OCI-LY7 (cell line): ENCODE measurements at regions not wholly inside any gene's neighbourhood (a gene's known extent, or its start where the extent isn't known, plus 50 kb on each side); places are given as distances from the start of the nearest gene placed in this dataset.

Source experiments
- BruUV-seq: library from RNA; stranded (reverse); fragments of 400-500 nt; replicated peaks from 2 replicates; lab custom pipeline; 2021; lab: Mats Ljungman, UMichigan
- CTCF ChIA-PET: fragments of 300-600 bp; sonication (Branson Sonifier 250); formaldehyde crosslinking; loops from one replicate; lab custom pipeline; 2022; ENCODE audit warnings: antibody characterized with exemption; ENCODE audit not compliant: unreplicated experiment; lab: Charles Lee
- POLR2A ChIA-PET: fragments of 300-600 bp; sonication (Branson Sonifier 250); formaldehyde crosslinking; loops from one replicate; lab custom pipeline; 2022; ENCODE audit warnings: antibody characterized with exemption; lab: Charles Lee
- DNase-seq: peaks from one replicate; pipeline ENCODE4 v3.0.0-alpha.2; 2015; ENCODE audit warnings: low spot score
- H2AFZ ChIP-seq: fragments of 200-600 bp; sonication (generic), shearing (Covaris generic); 2 replicates; pipeline ENCODE4 v1.6.1; 2014; ENCODE audit warnings: mild to moderate bottlenecking, antibody characterized with exemption, low read length, moderate library complexity
- H3K27ac ChIP-seq: fragments of 200-600 bp; sonication (generic); 2 replicates; pipeline ENCODE4 v1.5.1; 2014; ENCODE audit warnings: mixed run types, low read depth, mild to moderate bottlenecking, moderate library complexity, low read length, inconsistent platforms; ENCODE audit not compliant: poor library complexity, severe bottlenecking
- H3K36me3 ChIP-seq: fragments of 200-600 bp; sonication (generic); 2 replicates; pipeline ENCODE4 v1.6.1; 2014; ENCODE audit warnings: mild to moderate bottlenecking, antibody characterized with exemption, low read length, moderate library complexity, mixed read lengths; ENCODE audit not compliant: insufficient read depth
- H3K4me1 ChIP-seq: fragments of 200-600 bp; sonication (generic); 2 replicates; pipeline ENCODE4 v1.5.1; 2014; ENCODE audit warnings: mild to moderate bottlenecking, low read length; ENCODE audit not compliant: insufficient read depth, poor library complexity, severe bottlenecking
- H3K4me2 ChIP-seq: fragments of 200-600 bp; sonication (generic); 2 replicates; pipeline ENCODE4 v1.6.1; 2014; ENCODE audit warnings: mild to moderate bottlenecking, low read length
- H3K4me3 ChIP-seq: fragments of 200-600 bp; sonication (generic); 2 replicates; pipeline ENCODE4 v1.5.1; 2014; ENCODE audit warnings: mild to moderate bottlenecking, low read depth, low read length; ENCODE audit not compliant: poor library complexity, severe bottlenecking
- H3K79me2 ChIP-seq: fragments of 200-600 bp; sonication (generic); 2 replicates; pipeline ENCODE4 v1.6.1; 2016; ENCODE audit warnings: low read depth, mild to moderate bottlenecking, low read length, moderate library complexity, mixed read lengths; ENCODE audit not compliant: insufficient read depth
- H3K9me2 ChIP-seq: fragments of 200-600 bp; sonication (generic); 2 replicates; pipeline ENCODE4 v1.6.1; 2016; ENCODE audit warnings: mild to moderate bottlenecking, low read length, mixed read lengths; ENCODE audit not compliant: insufficient read depth
- H3K9me3 ChIP-seq: fragments of 200-600 bp; sonication (generic); 2 replicates; pipeline ENCODE4 v1.6.1; 2014; ENCODE audit warnings: mild to moderate bottlenecking, mixed run types, low read length, mixed read lengths
- H4K20me1 ChIP-seq: fragments of 200-600 bp; sonication (generic); 2 replicates; pipeline ENCODE4 v1.6.1; 2014; ENCODE audit warnings: mild to moderate bottlenecking, antibody characterized with exemption, low read length, moderate library complexity, mixed read lengths; ENCODE audit not compliant: insufficient read depth
- CTCF ChIP-seq: fragments of 200-600 bp; sonication (generic); conservative IDR thresholded peaks from 2 replicates; pipeline ENCODE4 v1.5.1; 2014; ENCODE audit warnings: mild to moderate bottlenecking, antibody characterized with exemption, low read length, moderate library complexity, mixed read lengths
- EZH2phosphoT487 ChIP-seq: fragments of 200-600 bp; sonication (generic); IDR thresholded peaks from 2 replicates; pipeline ENCODE4 v1.6.1; 2018; ENCODE audit warnings: low read depth, borderline replicate concordance, mild to moderate bottlenecking, mixed run types, antibody characterized with exemption, low read length, moderate library complexity, mixed read lengths
- intact Hi-C: fragments of 100-400 bp; cut with micrococcal nuclease; formaldehyde crosslinking; loops from one replicate; pipeline ENCODE4 v1.10.0; 2022; ENCODE audit not compliant: unreplicated experiment

- ChIA-PET POLR2A (interaction anchor here (0.7 kb wide), 1 partner anchor 23 kb away, joined by 4 read pairs; no protein-coding TSS in a partner anchor), CTCF (no interaction called here)
- H4K20me1 ChIP-seq, result no peaks in the 10 kb centered on the region
- no peak for DNase-seq
- H3K27ac ChIP-seq, result no peak overlapping the region
- intact Hi-C loops, result no loop called here
- TF ChIP-seq EZH2phosphoT487, result no peak
- TF ChIP-seq CTCF, result no peak
- H3K4me3 ChIP-seq, result no peak overlapping the region
- no peak overlapping the region for H2AFZ ChIP-seq
- no peaks in the 10 kb centered on the region for H3K9me2 ChIP-seq
- no peaks in the 10 kb centered on the region for H3K79me2 ChIP-seq
- H3K9me3 ChIP-seq, result no peaks in the 10 kb centered on the region
- BruUV-seq, result no TSS peak
- no peak overlapping the region for H3K4me2 ChIP-seq
- no peaks in the 10 kb centered on the region for H3K4me1 ChIP-seq
- H3K36me3 ChIP-seq, result no peaks in the 10 kb centered on the region
Measured at GRCh38 chr1:90513956-90514355, 203.1 kb downstream of the BARHL2 start.

GRCh38 chr1:90512441-90512840, 204.7 kb downstream of the BARHL2 start:
- intact Hi-C loops, result no loop called here
- Histone ChIP-seq H3K36me3 (no peaks in the 10 kb centered on the region), H2AFZ (no peak overlapping the region), H3K4me2 (no peak overlapping the region), H3K4me1 (no peaks in the 10 kb centered on the region), H4K20me1 (no peaks in the 10 kb centered on the region), H3K9me3 (no peaks in the 10 kb centered on the region), H3K9me2 (no peaks in the 10 kb centered on the region), H3K79me2 (no peaks in the 10 kb centered on the region), H3K27ac (no peak overlapping the region), H3K4me3 (no peak overlapping the region)
- CTCF ChIA-PET, result no interaction called here
- POLR2A ChIA-PET, result no interaction called here
- TF ChIP-seq EZH2phosphoT487, result no peak
- TF ChIP-seq CTCF, result no peak
- no TSS peak for BruUV-seq
- no peak for DNase-seq

GRCh38 chr1:90510143-90510542, 207.0 kb downstream of the BARHL2 start:
- no peak overlapping the region for H3K27ac ChIP-seq
- no peaks in the 10 kb centered on the region for H3K36me3 ChIP-seq
- no peak for DNase-seq
- H3K9me3 ChIP-seq, result no peaks in the 10 kb centered on the region
- ChIA-PET CTCF (no interaction called here), POLR2A (no interaction called here)
- no peak overlapping the region for H2AFZ ChIP-seq
- no peaks in the 10 kb centered on the region for H3K9me2 ChIP-seq
- no peaks in the 10 kb centered on the region for H3K79me2 ChIP-seq
- no peak overlapping the region for H3K4me2 ChIP-seq
- no TSS peak for BruUV-seq
- TF ChIP-seq EZH2phosphoT487 (no peak), CTCF (no peak)
- H3K4me1 ChIP-seq, result no peaks in the 10 kb centered on the region
- intact Hi-C loops, result no loop called here
- no peak overlapping the region for H3K4me3 ChIP-seq
- H4K20me1 ChIP-seq, result no peaks in the 10 kb centered on the region
